K562 (cell line): ENCODE measurements at regions not wholly inside any gene's neighbourhood (a gene's known extent, or its start where the extent isn't known, plus 50 kb on each side); places are given as distances from the start of the nearest gene placed in this dataset.

ENCODE experiments used
- ATAC-seq: fragments of 200-7000 bp; cut with Tn5 transposase; 3 replicates; pipeline ENCODE4 v1.9.1; 2020; ENCODE audit warnings: moderate library complexity
- BruUV-seq: library from RNA; stranded (reverse); fragments of 400-500 nt; replicated peaks from 2 replicates; lab custom pipeline; 2021; lab: Mats Ljungman, UMichigan
- CTCF ChIA-PET: fragments of 300-600 bp; formaldehyde crosslinking; extraction: SDS; loops from one replicate; lab custom pipeline; 2021; ENCODE audit warnings: low intra/inter-chr PET ratio; lab: Yijun Ruan, JAX
- POLR2A ChIA-PET: fragments of 300-600, 350-650 bp; sonication (Branson Sonifier 250); formaldehyde crosslinking; extraction: SDS; loops from one replicate; lab custom pipeline; 2021; ENCODE audit warnings: antibody characterized with exemption, inconsistent platforms; lab: Yijun Ruan, JAX
- DNase-seq, 4 experiments: peaks; one replicate each; pipeline versions ENCODE4 v3.0.0 to v3.0.0-alpha.2; 2011 to 2018; ENCODE audit warnings: low spot score in 3 of 4, mixed read lengths in 3 of 4; ENCODE audit errors: extremely low read depth in 1 of 4
- FAIRE-seq: peaks from 2 replicates; lab custom pipeline; 2011; peaks lifted over from hg19 to GRCh38; lab: Jason Lieb, UNC
- H2AFZ ChIP-seq: 2 replicates; pipeline ENCODE4 v1.6.0; 2011; ENCODE audit warnings: low read depth, low read length, control low read depth, inconsistent platforms
- H3K27ac ChIP-seq: fragments of 200-600 bp; 3 replicates; pipeline ENCODE4 v1.8.0; 2011; ENCODE audit warnings: low read depth, mild to moderate bottlenecking, control low read depth, inconsistent platforms, low read length, moderate library complexity, mixed read lengths; ENCODE audit errors: extremely low read depth
- H3K27me3 ChIP-seq, 2 experiments: fragments of 300-600 bp in 1 of 2; 2 replicates in 1 of 2; 3 replicates in 1 of 2; pipeline versions ENCODE4 v1.6.0 to v1.8.0; 2011; ENCODE audit warnings: inconsistent platforms in 2 of 2, low read length in 2 of 2, mild to moderate bottlenecking in 1 of 2, mixed read lengths in 1 of 2, moderate library complexity in 1 of 2; ENCODE audit not compliant: control insufficient read depth in 2 of 2, insufficient read depth in 2 of 2
- H3K36me3 ChIP-seq: fragments of 300-600 bp; 3 replicates; pipeline ENCODE4 v1.8.0; 2011; ENCODE audit warnings: mild to moderate bottlenecking, low read length, inconsistent platforms; ENCODE audit not compliant: control insufficient read depth, insufficient read depth
- H3K4me1 ChIP-seq, 2 experiments: fragments of 200-600 bp in 1 of 2; replicated peaks in 1 of 2; 2 replicates in 1 of 2; 3 replicates in 1 of 2; pipeline versions ENCODE4 v1.5.1 to v1.8.0; 2011; ENCODE audit warnings: inconsistent platforms in 2 of 2, low read length in 2 of 2, mild to moderate bottlenecking in 1 of 2, mixed read lengths in 1 of 2, moderate library complexity in 1 of 2; ENCODE audit not compliant: control insufficient read depth in 2 of 2, insufficient read depth in 2 of 2
- H3K4me2 ChIP-seq: 2 replicates; pipeline ENCODE4 v1.6.1; 2011; ENCODE audit warnings: low read length, control low read depth, inconsistent platforms, mixed read lengths; ENCODE audit not compliant: insufficient read depth
- H3K4me3 ChIP-seq: fragments of 200-600 bp; sonication (generic), shearing (Covaris generic); 2 replicates; pipeline ENCODE4 v1.5.1; 2016; ENCODE audit warnings: control low read depth, inconsistent platforms
- H3K79me2 ChIP-seq: fragments of 200-600 bp; 3 replicates; pipeline ENCODE4 v1.8.0; 2011; ENCODE audit warnings: low read length, inconsistent platforms; ENCODE audit not compliant: control insufficient read depth, insufficient read depth
- H3K9ac ChIP-seq, 2 experiments: 2 replicates each; pipeline versions ENCODE4 v1.6.0 to v1.6.1; 2011; ENCODE audit warnings: low read depth in 2 of 2, low read length in 2 of 2, control low read depth in 1 of 2, inconsistent platforms in 1 of 2, mild to moderate bottlenecking in 1 of 2, mixed read lengths in 1 of 2; ENCODE audit not compliant: insufficient read depth in 1 of 2
- H3K9me1 ChIP-seq: one replicate; pipeline ENCODE4 v1.6.0; 2011; ENCODE audit warnings: inconsistent platforms, mild to moderate bottlenecking, low read length, moderate library complexity; ENCODE audit not compliant: control insufficient read depth, insufficient read depth
- H3K9me3 ChIP-seq: replicated peaks from 2 replicates; pipeline ENCODE4 v1.5.1; 2011; ENCODE audit warnings: low read depth, low read length, inconsistent platforms; ENCODE audit not compliant: control insufficient read depth, insufficient read depth
- H4K20me1 ChIP-seq: replicated peaks from 2 replicates; pipeline ENCODE4 v1.6.1; 2011; ENCODE audit warnings: low read length, inconsistent platforms, mixed read lengths; ENCODE audit not compliant: control insufficient read depth, insufficient read depth
- BRCA1 ChIP-seq, 2 experiments: fragments of 450-650 bp in 1 of 2; sonication (generic) in 1 of 2; formaldehyde crosslinking in 1 of 2; IDR thresholded peaks; 2 replicates each; pipeline versions ENCODE4 v1.5.0 to v1.6.1; 2017 to 2020; ENCODE audit warnings: mild to moderate bottlenecking in 1 of 2, missing genetic modification reagents in 1 of 2
- ESRRA ChIP-seq: fragments of 450-650 bp; IDR thresholded peaks from 2 replicates; pipeline ENCODE4 v1.6.1; 2014; ENCODE audit warnings: low read depth, mild to moderate bottlenecking, moderate library complexity, borderline replicate concordance
- HMG20B ChIP-seq: fragments of 250-450 bp; sonication (Bioruptor Pico); IDR thresholded peaks from 2 replicates; pipeline ENCODE4 v1.5.0; 2021; ENCODE audit warnings: mild to moderate bottlenecking
- KLF10 ChIP-seq: fragments of 250-450 bp; sonication (Bioruptor Pico); IDR thresholded peaks from 2 replicates; pipeline ENCODE4 v1.6.1; 2021; ENCODE audit warnings: matching md5 sums
- LEF1 ChIP-seq: fragments of 450-650 bp; IDR thresholded peaks from 2 replicates; pipeline ENCODE4 v1.6.1; 2016; ENCODE audit warnings: mild to moderate bottlenecking
- MYC ChIP-seq, 2 experiments: fragments of 250-450 bp in 1 of 2; sonication (Bioruptor Pico) in 1 of 2; IDR thresholded peaks; 2 replicates each; pipeline versions ENCODE4 v1.5.1 to v1.6.1; 2012 to 2021; ENCODE audit warnings: low read depth in 2 of 2, borderline replicate concordance in 1 of 2, improper control_type of control experiment in 1 of 2, low read length in 1 of 2, mild to moderate bottlenecking in 1 of 2, moderate library complexity in 1 of 2
- SRSF9 ChIP-seq: fragments of 200-400 bp; formaldehyde crosslinking; IDR thresholded peaks from 2 replicates; pipeline ENCODE4 v1.6.1; 2017; ENCODE audit warnings: low read depth, low read length, borderline replicate concordance
- YBX1 ChIP-seq: fragments of 450-650 bp; IDR thresholded peaks from 2 replicates; pipeline ENCODE4 v1.7.1; 2016; ENCODE audit warnings: mild to moderate bottlenecking
- ZBTB8A ChIP-seq: fragments of 450-650 bp; IDR thresholded peaks from 2 replicates; pipeline ENCODE4 v1.6.1; 2018; ENCODE audit warnings: mild to moderate bottlenecking, moderate library complexity; ENCODE audit not compliant: partially characterized antibody
- ZFP30 ChIP-seq: fragments of 250-450 bp; sonication (Bioruptor Pico); IDR thresholded peaks from 2 replicates; pipeline ENCODE4 v1.8.0; 2022; ENCODE audit warnings: moderate library complexity, mild to moderate bottlenecking, inconsistent platforms, borderline replicate concordance
- WGBS: fragments of 100-300 bp; shearing (Covaris generic); methylation state at CpG from one replicate; pipeline ENCODE4 v1.1.6; 2016; ENCODE audit warnings: low coverage, mixed read lengths; ENCODE audit not compliant: insufficient coverage; ENCODE audit errors: missing lambda C conversion rate; 5-methylcytosine and 5-hydroxymethylcytosine counted together
- in situ Hi-C: fragments of 300-500 bp; cut with MboI; formaldehyde crosslinking; loops from 4 replicates; pipeline ENCODE4 v1.15.0; 2018; ENCODE audit warnings: inconsistent platforms, mixed read lengths
- intact Hi-C: fragments of 100-400 bp; cut with micrococcal nuclease; formaldehyde crosslinking; loops from 2 replicates; pipeline ENCODE4 v1.14.2; 2022
- TF ChIP-seq, protein P1 (sequence below): fragments of 200-800 bp; sonication (Bioruptor generic); IDR thresholded peaks from 2 replicates; pipeline ENCODE4 v1.6.1; 2017; ENCODE audit warnings: missing genetic modification characterization, missing compliant biosample characterization
- TF ChIP-seq, protein P2 (sequence below): sonication (generic); formaldehyde crosslinking; IDR thresholded peaks from 2 replicates; pipeline ENCODE4 v1.8.1; 2023; ENCODE audit warnings: mild to moderate bottlenecking, missing genetic modification reagents

- no peak for TF ChIP-seq KLF10 (CRISPR knock-in tag)
- TF ChIP-seq HMG20B (CRISPR knock-in tag) = no peak
- TF ChIP-seq YBX1 = no peak
- no peak for TF ChIP-seq LEF1
- TF ChIP-seq, all 486 proteins: peak for 0
Measured at GRCh38 chr5:108678091-108678490, 69.6 kb upstream of the FER start (continued).

GRCh38 chr5:108675736-108676135, 72.0 kb upstream of the FER start:
- H3K27ac ChIP-seq = no peak overlapping the region
- DNase-seq (no peak), ATAC-seq (no peak), FAIRE-seq (no peak)
- BruUV-seq = no TSS peak
- H3K4me3 ChIP-seq = no peak overlapping the region
- no peaks in the 10 kb centered on the region for H4K20me1 ChIP-seq
- no peaks in the 10 kb centered on the region for H3K4me1 ChIP-seq
- TF ChIP-seq MYC (IDR thresholded peaks at IDR 0.05; ENCODE audit: low read depth, low read length) (no peak), MYC (CRISPR knock-in tag; IDR thresholded peaks at IDR 0.05; ENCODE audit: borderline replicate concordance, low read depth) (no peak), ZBTB8A (no peak), ESRRA (no peak), SRSF9 (no peak), BRCA1 (IDR thresholded peaks at IDR 0.05) (no peak), BRCA1 (CRISPR knock-in tag; IDR thresholded peaks at IDR 0.05) (no peak), ZFP30 (CRISPR knock-in tag) (no peak)
- TF ChIP-seq, protein P1, sequence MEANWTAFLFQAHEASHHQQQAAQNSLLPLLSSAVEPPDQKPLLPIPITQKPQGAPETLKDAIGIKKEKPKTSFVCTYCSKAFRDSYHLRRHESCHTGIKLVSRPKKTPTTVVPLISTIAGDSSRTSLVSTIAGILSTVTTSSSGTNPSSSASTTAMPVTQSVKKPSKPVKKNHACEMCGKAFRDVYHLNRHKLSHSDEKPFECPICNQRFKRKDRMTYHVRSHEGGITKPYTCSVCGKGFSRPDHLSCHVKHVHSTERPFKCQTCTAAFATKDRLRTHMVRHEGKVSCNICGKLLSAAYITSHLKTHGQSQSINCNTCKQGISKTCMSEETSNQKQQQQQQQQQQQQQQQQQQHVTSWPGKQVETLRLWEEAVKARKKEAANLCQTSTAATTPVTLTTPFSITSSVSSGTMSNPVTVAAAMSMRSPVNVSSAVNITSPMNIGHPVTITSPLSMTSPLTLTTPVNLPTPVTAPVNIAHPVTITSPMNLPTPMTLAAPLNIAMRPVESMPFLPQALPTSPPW = no peak
- TF ChIP-seq, protein P2, sequence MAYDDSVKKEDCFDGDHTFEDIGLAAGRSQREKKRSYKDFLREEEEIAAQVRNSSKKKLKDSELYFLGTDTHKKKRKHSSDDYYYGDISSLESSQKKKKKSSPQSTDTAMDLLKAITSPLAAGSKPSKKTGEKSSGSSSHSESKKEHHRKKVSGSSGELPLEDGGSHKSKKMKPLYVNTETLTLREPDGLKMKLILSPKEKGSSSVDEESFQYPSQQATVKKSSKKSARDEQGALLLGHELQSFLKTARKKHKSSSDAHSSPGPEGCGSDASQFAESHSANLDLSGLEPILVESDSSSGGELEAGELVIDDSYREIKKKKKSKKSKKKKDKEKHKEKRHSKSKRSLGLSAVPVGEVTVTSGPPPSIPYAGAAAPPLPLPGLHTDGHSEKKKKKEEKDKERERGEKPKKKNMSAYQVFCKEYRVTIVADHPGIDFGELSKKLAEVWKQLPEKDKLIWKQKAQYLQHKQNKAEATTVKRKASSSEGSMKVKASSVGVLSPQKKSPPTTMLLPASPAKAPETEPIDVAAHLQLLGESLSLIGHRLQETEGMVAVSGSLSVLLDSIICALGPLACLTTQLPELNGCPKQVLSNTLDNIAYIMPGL (CRISPR knock-in tag) = no peak
- H3K9ac ChIP-seq = no peak overlapping the region
- H3K4me2 ChIP-seq = no peak overlapping the region
- in situ Hi-C loops (loop anchor here (10.0 kb wide), 1 partner anchor 799 kb away; no protein-coding TSS in a partner anchor), intact Hi-C loops (no loop called here)
- no peaks in the 10 kb centered on the region for H3K9me1 ChIP-seq
- POLR2A ChIA-PET = interaction anchor here (0.6 to 0.7 kb wide), 2 partner anchors 170 to 519 kb away, joined by 3 read pairs; no protein-coding TSS in a partner anchor
- CTCF ChIA-PET = no interaction called here
- WGBS = 17% methylated on average over 5 of the region's 5 CpGs
- no peaks in the 10 kb centered on the region for H3K79me2 ChIP-seq
- H3K27me3 ChIP-seq = peaks cover 2 to 6% of the 10 kb centered on the region in 2 experiments; a peak in 3 of 5 replicates
- H3K36me3 ChIP-seq = no peaks in the 10 kb centered on the region
- H3K9me3 ChIP-seq = no peaks in the 10 kb centered on the region
- H2AFZ ChIP-seq = no peak overlapping the region
